ENCODE measurements at regions not wholly inside any gene's neighbourhood (a gene's known extent, or its start where the extent isn't known, plus 50 kb on each side); places are given as distances from the start of the nearest gene placed in this dataset.

- Histone ChIP-seq H3K27ac (no peak overlapping the region), H3K4me1 (replicated peaks in 1 of 2) (no peaks in the 10 kb centered on the region), H3K36me3 (replicated peaks in 1 of 2) (no peaks in the 10 kb centered on the region), H3K27me3 (no peaks in the 10 kb centered on the region), H3K4me3 (no peak overlapping the region), H3K9me3 (replicated peaks in 1 of 3) (no peaks in the 10 kb centered on the region)
- DNase-seq, result no peak
- intact Hi-C loops (cut with DNase I), result no loop called here
- TF ChIP-seq CTCF (IDR thresholded peaks at IDR 0.05), result no peak
- no peak for TF ChIP-seq POLR2A (IDR thresholded peaks at IDR 0.05)
- 75 to 89% (median 77%) methylated on average over 10 of the region's 10 CpGs for WGBS, 4 donors
Observed at GRCh38 chr13:37944081-37944868, 74.7 kb upstream of the TRPC4 start.

GRCh38 chr13:37942929-37943328 is 73.4 kb upstream of the TRPC4 start:
- Histone ChIP-seq H3K27ac (no peak overlapping the region), H3K4me1 (replicated peaks in 1 of 2) (no peaks in the 10 kb centered on the region), H3K36me3 (replicated peaks in 1 of 2) (no peaks in the 10 kb centered on the region), H3K9me3 (replicated peaks in 1 of 3) (no peaks in the 10 kb centered on the region), H3K27me3 (no peaks in the 10 kb centered on the region), H3K4me3 (no peak overlapping the region)
- intact Hi-C loops (cut with DNase I), result no loop called here
- no peak for DNase-seq
- no peak for TF ChIP-seq POLR2A (IDR thresholded peaks at IDR 0.05)
- TF ChIP-seq CTCF (IDR thresholded peaks at IDR 0.05), result no peak

- H3K4me3 ChIP-seq, result no peak overlapping the region
Observed at GRCh38 chr13:37934339-37935191, 65.0 kb upstream of the TRPC4 start.

More at GRCh38 chr13:37934339-37935191, 65.0 kb upstream of the TRPC4 start:
- Histone ChIP-seq H3K27ac (no peak overlapping the region), H3K36me3 (replicated peaks in 1 of 2) (no peaks in the 10 kb centered on the region), H3K9me3 (replicated peaks in 1 of 3) (no peaks in the 10 kb centered on the region), H3K27me3 (no peaks in the 10 kb centered on the region), H3K4me1 (replicated peaks in 1 of 2) (no peaks in the 10 kb centered on the region)
- DNase-seq, result no peak
- intact Hi-C loops (cut with DNase I), result no loop called here
- TF ChIP-seq CTCF (IDR thresholded peaks at IDR 0.05) (no peak), POLR2A (IDR thresholded peaks at IDR 0.05) (no peak)
- 73 to 81% (median 78%) methylated on average over 18 to 25 of the region's 25 CpGs for WGBS, 4 donors

Data from adrenal gland (tissue), 9 donors.